Middle frontal gyrus (tissue), 1 donor: ENCODE measurements at regions not wholly inside any gene's neighbourhood (a gene's known extent, or its start where the extent isn't known, plus 50 kb on each side); places are given as distances from the start of the nearest gene placed in this dataset.
"Not testable (repeated sequence)": the region's sequence is repeated elsewhere in the genome, so short reads cannot be mapped to it uniquely, and the experiment has no call there.

Experiments
- DNase-seq: peaks from one replicate; pipeline ENCODE4 v3.0.0-alpha.2; 2015; ENCODE audit warnings: low spot score; ENCODE audit errors: extremely low spot score

DNA sequence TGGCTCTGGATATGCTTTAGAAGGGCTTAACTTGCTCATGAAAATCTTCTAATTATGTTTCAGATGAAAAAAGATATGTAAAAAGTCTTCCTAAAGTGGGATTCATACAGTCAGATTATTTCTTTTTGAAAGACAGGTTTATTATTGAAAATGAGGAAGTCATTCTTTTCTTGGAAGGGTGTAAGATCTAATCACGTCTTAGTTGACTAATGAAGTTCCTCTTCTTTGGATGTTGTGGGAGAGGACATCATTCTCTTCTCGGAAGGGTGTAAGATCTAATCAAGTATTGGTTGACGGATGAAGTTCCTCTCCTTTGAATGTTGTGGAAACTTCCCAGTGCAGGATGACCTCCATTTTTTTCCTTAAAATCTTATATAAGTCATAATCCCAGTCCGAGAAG, 74.9 kb downstream of the ALG10 start:
- no peak for DNase-seq

DNA sequence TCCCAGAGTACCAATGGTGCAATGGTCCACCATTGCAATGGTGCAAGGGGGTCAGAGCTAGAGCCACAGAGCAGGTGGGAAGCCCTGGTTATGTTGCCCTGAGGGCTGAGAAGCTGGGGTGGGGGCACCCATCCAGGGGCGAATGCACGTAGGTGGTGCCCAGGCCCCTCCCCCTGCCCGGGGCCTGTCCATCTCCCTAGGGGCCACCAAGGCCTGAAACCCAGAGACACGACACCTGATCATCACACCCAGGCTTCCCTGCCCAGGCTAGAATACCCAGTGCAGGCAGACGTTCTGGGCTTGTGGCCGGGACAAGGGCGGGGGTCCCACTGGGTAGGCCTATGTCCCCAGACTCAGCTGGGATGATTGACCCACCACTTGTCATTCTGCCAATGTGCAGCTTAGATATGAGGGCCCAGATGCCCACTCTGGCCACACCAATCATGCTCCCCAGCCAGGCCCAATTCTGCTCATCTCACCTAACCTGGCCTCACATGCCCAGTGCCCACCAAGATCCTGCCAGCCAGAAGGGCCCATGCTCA, 83.2 kb downstream of the ALG10 start:
- no peak for DNase-seq

DNA sequence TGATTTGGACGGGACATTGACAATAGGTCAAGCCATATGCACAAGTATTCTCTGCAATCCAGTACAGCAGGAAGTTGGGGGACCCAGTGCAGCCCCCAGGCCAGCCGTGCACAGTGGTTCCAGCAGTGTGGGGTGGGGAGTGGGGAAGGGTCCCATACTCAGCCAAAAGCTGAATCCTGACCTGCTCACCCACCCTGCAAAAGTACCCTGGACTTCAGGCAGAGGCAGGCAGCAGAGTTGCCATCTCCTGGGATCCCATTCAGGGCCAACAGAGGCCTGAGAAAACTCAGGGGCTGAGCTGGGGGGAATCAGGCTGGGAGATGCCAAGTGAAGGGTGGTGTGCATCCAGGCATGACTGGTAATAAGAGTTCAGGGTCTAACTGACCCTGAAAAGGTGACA, 83.9 kb downstream of the ALG10 start:
- DNase-seq = no peak

DNA sequence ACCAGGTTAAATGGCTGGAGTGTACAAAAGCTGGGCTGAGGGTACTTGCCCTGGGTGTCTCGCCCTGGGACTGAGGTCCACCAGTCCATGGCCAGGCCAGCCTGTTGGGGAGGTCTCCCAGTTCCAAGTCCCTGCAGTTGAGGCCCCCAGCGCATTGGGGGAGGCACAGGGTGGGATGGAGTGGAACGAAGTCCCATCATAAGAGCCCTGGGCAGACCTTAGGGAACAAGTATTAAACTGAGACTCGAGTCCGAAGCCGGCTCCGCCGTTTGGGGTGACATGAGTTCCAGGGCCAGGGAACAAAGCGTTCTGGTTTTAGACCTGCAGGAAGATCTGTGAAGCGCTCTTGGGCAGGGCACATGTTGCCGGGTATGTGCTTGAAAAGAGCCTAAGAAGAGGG, 84.7 kb downstream of the ALG10 start:
- no peak for DNase-seq

DNA sequence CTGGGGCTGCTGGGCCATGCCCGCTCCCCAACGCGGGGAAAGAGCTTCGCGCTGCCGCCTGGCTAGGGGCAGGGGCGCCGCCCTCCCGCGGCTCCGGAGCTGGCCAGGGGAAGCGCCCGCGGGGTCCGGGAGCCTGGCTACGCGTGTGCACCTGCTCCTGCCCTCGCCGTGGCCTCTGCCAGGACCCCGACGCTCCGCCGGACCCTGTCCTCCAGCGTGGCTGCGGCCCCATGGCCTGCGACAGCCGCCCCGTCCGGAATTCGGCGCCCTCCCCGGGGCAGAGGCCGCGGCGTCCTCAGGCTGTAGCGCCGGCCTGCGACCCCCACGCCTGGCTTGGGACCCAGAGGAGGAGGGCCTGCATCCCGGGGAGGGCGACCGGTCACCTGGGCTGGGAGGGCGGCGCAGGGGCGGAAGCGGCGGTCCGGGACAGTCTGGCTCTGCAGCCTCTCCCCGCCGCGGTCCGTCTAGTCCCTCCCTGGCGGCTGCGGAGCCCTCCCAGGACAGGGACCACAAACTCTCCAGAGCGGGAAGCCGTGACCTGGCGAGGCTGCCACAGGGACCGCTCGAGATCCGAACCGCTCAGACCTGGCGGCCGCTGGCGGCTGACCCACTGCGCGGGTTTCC, 85.6 kb downstream of the ALG10 start:
- DNase-seq = no peak

DNA sequence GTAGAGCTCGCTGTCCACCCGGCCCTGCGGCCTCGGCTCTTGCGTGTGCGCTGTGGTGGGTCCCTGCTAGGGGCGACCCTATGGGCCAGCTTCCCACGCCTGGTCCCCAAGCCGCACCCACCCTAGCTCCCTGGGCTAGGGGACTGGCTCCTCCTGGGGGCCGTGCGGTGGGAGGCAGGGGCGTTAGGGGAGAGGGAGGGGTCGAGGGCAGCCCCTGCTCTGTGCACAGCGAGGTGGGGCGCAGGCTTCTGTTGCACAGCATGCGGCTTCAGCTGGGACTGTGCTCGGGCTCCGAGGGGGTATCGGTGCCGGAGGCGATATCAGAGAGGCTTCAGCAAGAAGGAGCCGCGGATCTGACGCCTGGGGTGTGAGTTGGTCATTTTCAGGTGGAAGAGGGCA, 86.1 kb downstream of the ALG10 start:
- no peak for DNase-seq

DNA sequence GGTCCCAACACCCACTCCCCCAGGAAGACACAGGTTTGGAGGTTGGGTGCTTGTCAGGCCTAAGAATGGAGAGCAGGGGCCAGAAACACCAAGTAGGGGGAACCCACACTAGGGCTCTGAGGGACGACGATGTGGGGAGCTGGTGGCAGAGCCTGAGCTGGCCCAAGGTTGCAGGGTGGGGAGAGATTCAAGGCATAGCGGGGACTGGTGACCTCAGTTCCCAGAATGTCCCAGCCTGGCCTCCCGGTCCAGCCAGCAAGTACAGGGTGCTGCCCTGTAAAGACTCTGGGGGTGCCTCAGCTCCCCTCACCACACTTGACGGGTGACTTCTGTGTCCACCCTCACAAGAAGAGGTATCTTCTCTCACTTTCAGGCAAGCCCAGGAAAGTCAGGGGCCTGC, 86.7 kb downstream of the ALG10 start:
- DNase-seq = no peak

DNA sequence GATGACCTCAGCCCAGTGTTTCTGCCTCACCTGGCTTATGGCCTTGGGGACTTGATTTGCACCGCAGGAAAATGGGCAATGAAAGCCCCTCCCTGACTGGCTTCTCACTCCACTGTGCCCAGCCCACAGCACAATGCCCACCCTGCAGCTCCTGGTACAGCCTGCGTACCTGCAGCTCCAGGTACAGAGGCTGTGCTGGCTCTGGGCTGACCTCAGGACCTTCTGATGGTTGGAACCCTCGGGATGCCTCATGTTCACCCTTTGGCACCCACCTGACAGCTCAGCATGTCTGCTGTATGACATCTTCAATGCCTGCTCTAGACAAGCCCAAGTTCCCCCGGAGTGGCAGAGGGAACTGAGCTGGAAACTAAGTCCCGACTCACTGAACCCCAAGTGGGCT, 87.1 kb downstream of the ALG10 start:
- DNase-seq = no peak

DNA sequence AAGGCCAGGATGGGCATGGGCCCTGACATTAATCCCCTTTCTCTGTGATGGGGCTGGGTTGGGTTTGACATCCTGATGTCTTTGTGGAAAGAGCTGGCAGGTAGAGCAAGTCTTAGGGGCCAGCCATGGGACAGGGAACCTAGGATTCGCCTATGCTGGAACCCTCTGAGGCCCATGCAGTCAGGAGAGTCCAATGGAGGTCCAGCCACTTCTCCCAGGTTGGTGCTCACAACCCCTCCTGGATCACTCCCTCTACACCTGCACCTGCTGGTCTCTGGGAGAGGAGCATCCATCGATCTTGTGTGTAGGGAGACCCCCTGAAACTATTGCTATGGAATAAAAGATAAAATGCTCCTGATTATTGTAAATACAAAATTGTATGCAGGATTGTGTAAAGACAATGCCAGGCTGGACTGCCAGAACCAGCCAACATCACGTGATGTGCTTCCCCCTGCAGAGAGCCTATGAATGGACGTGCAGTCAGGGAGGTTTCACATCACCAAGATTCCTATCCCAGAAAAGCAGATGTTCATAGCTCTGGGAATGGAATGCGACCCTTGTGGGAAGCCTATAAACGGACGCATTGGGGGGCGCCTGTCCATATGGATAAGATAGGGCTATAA, 87.7 kb downstream of the ALG10 start:
- not testable (repeated sequence) for DNase-seq

DNA sequence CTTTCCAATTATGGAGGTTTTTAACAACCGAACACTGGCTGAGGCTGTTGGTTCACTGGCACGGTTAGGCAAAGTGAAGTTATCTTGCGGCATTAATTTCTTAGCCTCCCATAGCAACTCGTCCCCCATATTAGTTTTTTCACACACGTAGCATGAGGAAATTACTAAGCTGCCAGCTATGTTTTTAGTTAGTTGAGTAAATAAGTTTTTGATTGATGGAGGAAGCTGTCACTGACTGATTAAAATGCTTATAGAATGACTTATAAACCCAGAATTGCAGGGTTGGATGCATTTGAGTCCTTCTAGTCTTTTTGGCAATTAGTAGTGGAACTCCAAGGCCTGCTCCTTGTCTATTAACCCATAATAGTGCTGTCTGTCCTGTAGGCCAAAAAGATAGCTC, 97.1 kb downstream of the ALG10 start:
- no peak for DNase-seq

DNA sequence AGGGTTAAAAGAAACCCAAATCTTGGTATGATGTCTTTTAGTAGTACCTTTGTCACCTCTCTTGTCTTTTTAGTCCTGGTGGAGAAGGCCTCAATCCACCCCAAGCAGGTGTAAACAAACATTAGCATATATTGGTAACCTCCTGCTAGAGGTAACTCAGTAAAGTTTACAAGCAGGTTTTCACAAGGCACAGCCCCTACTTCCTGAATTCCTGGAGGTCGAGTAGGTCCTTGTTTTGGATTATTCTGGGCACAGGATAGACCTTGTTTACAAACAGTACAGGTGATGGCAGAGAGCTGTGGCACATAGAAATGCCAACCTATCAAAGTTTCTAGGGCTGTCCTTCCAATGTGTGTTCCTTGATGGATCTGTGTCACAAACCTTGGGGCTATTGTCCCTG, 99.1 kb downstream of the ALG10 start:
- DNase-seq = no peak

DNA sequence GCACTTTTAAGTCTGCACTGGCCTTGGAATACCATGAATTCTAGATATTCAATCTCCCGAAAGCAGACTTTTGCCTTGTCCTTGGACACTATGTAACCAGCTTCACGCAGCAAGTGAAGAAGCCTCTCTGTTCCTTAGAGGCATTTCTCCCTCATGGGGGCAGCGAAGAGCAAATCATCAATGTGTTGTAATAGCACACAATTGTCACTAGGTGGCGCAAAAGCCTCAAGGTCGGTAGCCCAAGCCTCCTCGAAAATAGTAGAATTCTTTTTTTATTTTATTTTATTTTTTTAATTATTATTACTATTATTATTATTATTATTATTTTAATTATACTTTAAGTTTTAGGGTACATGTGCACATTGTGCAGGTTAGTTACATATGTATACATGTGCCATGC, 100.8 kb downstream of the ALG10 start:
- DNase-seq = peak; percentile 17

DNA sequence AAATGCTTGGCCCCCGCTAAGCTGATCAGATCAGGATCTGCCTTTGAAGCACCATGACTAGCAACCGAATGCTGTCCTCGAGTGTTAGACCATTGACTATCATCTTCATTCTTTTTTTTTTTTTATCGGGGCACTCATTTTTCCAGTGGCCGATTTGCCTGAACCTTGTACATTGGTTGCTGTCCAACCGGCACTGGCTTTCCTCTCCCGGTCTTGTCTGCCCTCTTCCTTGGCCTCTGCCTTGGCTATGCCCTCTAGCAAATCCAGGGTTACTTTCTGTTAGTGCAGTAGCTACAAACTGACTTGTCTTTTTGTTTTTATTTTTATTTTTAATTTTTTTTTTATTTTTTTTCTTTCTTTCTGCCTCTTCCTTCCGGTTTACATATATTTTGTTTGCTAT, 102.3 kb downstream of the ALG10 start:
- no peak for DNase-seq

DNA sequence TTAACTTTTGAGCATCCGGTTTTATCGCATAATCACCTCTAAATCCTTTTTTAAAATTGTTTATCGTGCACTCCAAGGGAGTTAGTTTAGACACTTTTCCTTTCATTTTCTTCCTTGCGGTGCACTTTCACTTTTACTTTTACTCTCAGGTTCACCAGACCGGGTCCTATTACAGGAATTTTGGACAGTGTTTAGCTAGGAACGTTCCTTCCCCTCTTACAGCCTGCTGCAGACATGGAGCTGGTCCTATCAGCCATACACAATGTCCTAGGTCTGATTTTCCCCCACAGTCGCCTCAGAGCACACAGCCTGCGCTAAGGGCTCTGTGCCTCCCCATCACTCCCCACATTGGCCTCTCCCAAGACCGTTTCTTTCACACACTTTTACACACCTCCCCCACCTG, 103.9 kb downstream of the ALG10 start:
- no peak for DNase-seq

DNA sequence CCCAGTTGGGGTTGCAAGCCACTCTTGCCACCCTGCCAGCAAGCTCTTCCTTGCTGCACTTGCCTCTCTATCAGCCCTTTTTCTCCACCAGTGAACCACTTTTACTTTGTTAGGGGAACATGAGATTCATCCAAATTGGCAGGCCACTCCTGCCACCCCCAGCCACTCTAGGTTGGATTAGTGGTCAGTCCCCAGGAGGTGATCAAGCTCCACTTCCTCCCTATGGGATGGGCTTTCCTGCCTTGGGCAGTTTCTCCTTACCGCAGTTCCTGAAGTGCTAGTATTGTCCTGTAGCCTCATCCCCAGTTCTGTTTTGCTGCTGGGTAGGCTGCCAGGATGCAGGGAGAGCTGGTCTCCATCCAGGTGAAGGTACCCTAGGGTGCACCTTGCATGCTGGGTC, 104.5 kb downstream of the ALG10 start:
- no peak for DNase-seq

DNA sequence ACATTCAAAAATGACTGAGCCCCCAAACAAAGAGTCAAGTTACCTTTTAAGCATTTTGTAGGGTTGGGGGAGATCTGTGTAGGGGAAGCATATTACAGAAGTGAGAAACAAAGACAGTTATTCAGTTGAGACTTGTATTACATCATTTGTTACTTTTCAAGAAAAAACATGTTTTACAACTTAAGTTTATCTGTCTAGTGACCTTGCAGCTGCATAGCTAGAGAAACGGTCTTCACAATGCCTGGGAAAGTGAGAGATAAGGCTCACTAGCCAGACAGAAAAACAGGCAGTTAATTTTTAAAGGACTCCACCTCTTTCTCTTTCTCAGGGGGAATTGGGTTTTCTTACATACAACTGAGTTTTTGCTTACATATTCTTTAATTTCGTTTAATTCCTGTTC, 105.1 kb downstream of the ALG10 start:
- DNase-seq = not testable (repeated sequence)

DNA sequence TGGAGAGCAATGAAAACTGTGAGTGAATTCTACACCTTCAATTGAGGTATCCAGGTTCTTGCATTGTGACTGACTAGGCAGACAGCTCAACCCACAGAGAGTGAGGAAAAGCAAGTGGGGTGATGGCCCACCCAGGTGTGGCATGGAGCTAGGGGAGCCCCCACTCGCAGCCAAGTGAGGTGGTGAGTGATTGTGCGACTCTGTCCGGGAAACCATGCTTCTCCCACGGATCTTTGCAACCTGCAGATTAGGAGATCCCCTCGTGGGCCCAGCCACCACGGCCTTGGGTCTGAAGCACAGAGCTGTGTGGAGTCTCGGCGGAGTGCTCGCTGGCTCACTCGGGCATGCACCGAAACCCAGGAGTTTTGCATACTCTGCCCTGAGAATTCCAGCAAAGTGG, 120.1 kb downstream of the ALG10 start:
- no peak for DNase-seq

DNA sequence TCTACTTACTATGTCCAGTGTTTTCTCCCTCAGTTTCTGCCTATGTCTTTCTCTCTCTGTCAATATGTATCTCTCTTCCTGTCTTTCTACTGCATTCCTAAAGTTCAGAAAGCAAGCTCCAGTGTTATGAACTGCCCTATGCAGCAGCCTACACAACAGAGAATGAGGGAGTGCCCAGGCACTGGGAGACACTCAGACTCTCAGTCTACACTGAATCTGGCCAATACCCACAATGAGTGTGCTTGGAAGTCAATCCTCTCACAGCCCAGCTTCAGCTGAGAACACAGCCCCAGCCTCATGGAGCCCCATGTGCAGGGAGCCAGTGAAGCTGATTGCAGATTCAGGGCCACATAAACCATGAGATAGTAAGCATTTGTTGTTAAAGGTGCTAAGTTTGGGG, 128.7 kb downstream of the ALG10 start:
- no peak for DNase-seq

DNA sequence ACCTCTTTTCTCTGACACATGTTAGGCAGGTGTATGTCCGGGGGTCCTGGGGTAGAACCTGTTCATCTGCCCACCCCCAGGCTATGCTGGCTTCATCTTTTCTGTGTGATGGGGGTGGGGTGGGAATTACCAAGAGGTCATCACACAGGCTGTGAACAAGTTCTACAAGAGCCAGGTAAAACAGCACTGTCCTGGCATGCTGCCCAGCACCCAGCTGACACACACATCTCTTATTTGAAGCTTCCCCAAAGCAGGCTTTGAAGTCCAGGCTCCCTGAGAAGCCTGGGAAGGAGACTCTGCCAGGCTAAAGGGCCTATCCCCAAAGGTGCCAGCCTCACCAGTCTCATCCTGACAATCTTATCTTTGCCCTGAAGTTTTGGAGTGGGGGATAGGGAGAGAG, 141.1 kb downstream of the ALG10 start:
- DNase-seq = no peak

DNA sequence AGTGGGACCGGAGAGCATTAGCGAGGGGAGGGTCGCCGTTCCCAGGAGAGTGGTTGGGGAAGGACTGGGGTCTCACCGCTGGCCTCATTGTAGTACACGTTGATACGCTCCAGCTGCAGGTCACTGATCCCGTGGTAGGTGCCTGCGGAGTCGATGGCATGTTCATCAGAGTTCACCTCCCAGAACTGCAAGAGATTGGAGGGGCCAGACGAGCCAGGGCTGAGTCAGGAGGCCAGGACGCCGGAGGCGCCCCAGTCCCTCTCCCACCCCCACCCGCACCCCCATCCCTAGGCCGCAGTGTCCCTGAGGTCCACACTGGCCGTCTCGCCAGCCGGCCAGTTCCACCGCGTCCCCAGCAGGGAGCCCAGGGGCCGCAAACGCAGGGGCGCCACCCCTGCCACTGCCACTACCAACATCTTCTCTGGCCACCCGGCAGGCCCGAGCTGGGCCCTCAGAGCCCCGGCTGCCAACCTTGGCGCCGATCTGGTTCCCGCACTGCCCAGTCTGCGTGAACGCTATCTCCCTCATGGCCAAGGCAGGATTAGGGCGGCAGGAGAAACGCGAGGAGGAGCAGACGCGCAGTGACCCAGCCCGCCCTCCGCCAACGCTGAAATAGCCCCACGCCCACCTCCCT, 144.2 kb downstream of the ALG10 start:
- no peak for DNase-seq

DNA sequence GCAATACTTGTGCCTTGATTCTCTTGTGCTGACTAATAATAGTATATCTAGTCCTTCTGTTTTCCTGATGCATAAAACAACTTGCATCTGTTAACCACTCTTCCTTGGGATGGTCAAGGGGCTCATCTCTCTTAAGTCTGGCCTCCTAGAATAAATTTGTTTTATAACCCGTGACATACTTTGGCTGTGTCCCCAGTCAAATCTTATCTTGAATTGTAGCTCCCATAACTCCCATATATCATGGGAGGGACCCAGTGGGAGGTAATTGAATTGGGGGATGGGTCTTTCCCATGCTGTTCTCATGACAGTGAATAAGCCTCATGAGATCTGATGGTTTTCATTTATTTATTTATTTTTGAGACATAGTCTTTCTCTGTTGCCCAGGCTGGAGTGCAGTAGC, 146.2 kb downstream of the ALG10 start:
- not testable (repeated sequence) for DNase-seq

DNA sequence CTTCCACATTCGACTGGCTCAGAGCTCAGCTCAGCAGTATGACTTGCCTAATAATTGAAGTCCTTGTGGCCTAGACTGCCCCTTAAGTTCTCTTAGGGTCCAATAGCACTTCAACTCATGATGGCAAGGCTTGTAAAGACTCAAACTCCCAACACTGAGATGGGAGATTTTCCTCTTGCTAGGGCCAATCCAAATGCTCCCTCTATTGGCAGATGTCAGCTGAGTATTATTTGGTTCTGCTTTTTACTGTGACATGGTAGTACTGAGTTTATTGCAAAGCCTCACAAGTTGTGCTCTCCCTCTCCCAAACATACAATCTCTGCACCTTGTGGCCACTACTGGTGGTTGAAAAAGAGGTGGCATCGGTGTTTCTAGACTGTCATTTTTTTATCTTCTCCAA, 164.2 kb downstream of the ALG10 start:
- DNase-seq = no peak

DNA sequence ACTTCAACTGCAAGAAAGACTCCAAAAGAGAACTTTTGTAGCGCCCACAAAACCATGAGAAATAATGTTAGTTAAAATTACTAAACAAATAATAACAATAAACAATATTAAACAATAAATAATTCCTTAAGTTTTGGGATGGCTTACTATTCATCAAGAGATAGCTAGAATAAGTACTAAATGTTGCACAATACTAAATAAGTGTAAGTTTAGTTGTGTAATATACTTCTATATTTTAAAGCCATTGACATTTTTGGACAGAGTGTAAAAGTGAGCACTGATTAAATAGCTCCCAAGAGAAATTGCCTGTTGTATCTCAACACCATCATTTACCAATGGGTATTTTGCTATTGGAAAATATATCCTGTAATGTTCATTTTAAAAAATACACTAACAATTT, 166.7 kb downstream of the ALG10 start:
- no peak for DNase-seq
